Peyer's patch (tissue), 4 donors: ENCODE measurements at regions not wholly inside any gene's neighbourhood (a gene's known extent, or its start where the extent isn't known, plus 50 kb on each side); places are given as distances from the start of the nearest gene placed in this dataset.

ENCODE experiments used
- DNase-seq, 3 donors: peaks; one replicate each; pipeline ENCODE4 v3.0.0-alpha.2; 2017 to 2019
- H3K27ac ChIP-seq, 4 donors: fragments of 200-600 bp; sonication (generic); one replicate each; pipeline ENCODE4 v1.5.1; 2016 to 2019
- H3K27me3 ChIP-seq, 2 donors: fragments of 200-600 bp; sonication (generic); one replicate each; pipeline ENCODE4 v1.5.1; 2019
- H3K36me3 ChIP-seq, 3 donors: fragments of 200-600 bp; sonication (generic); one replicate each; pipeline ENCODE4 v1.5.1; 2016 to 2019
- H3K4me1 ChIP-seq, 4 donors: fragments of 200-600 bp; sonication (generic); one replicate each; pipeline ENCODE4 v1.5.1; 2016 to 2019
- H3K4me3 ChIP-seq, 4 donors: fragments of 200-600 bp; sonication (generic); 1 replicate in 3 of 4; 2 replicates in 1 of 4; pipeline ENCODE4 v1.5.1; 2016 to 2019; ENCODE audit warnings: mild to moderate bottlenecking in 1 of 4
- H3K9me3 ChIP-seq, 4 donors: fragments of 200-600 bp; sonication (generic); one replicate each; pipeline ENCODE4 v1.5.1; 2016 to 2019; ENCODE audit warnings: mild to moderate bottlenecking in 1 of 4
- POLR2A ChIP-seq, 2 donors: fragments of 450-650 bp; IDR thresholded peaks; one replicate each; pipeline ENCODE4 v1.5.1; 2017; ENCODE audit warnings: antibody characterized with exemption in 2 of 2, mild to moderate bottlenecking in 2 of 2, moderate library complexity in 2 of 2
- TF ChIP-seq, protein P1 (sequence below), 6 experiments: fragments of 450-650 bp in 4 of 6; fragments of 200-600 bp in 2 of 6; sonication (generic) in 1 of 6; IDR thresholded peaks; one replicate each; pipeline ENCODE4 v1.5.1; 2017 to 2019; ENCODE audit warnings: antibody characterized with exemption in 6 of 6, mild to moderate bottlenecking in 3 of 6, moderate library complexity in 1 of 6

- H3K9me3 ChIP-seq: no peaks in the 10 kb centered on the region
- no peak for TF ChIP-seq POLR2A (IDR thresholded peaks at IDR 0.05)
- TF ChIP-seq, protein P1, sequence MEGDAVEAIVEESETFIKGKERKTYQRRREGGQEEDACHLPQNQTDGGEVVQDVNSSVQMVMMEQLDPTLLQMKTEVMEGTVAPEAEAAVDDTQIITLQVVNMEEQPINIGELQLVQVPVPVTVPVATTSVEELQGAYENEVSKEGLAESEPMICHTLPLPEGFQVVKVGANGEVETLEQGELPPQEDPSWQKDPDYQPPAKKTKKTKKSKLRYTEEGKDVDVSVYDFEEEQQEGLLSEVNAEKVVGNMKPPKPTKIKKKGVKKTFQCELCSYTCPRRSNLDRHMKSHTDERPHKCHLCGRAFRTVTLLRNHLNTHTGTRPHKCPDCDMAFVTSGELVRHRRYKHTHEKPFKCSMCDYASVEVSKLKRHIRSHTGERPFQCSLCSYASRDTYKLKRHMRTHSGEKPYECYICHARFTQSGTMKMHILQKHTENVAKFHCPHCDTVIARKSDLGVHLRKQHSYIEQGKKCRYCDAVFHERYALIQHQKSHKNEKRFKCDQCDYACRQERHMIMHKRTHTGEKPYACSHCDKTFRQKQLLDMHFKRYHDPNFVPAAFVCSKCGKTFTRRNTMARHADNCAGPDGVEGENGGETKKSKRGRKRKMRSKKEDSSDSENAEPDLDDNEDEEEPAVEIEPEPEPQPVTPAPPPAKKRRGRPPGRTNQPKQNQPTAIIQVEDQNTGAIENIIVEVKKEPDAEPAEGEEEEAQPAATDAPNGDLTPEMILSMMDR (IDR thresholded peaks at IDR 0.05): no peak
- H3K4me1 ChIP-seq: no peaks in the 10 kb centered on the region
- no peak overlapping the region for H3K27ac ChIP-seq
- H3K36me3 ChIP-seq: no peaks in the 10 kb centered on the region
- no peaks in the 10 kb centered on the region for H3K27me3 ChIP-seq
- no peak overlapping the region for H3K4me3 ChIP-seq
- no peak for DNase-seq
These were observed 380.6 kb upstream of the IGFBP3 start for GRCh38 chr7:46301677-46302076.

DNA sequence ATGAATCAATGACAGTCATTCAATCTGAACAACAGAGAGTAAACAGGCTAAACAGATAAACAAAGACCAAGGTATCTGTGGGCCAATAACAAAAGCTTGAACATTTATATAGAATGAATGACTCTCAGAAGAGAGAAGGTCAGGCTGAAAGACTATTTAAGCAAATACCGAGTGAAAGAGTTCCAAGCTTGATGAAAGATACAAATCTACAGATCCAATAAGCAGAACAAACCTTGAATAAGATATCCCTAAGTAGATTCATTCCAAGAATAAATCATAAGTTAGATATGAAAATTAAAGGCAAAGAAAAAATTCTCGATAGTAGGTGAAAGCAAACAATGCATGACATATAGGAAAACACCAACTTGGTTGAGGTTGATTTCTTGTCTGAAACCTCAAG lies 376.4 kb upstream of the IGFBP3 start:
- TF ChIP-seq, protein P1 (IDR thresholded peaks at IDR 0.05): no peak
- no peak for TF ChIP-seq POLR2A (IDR thresholded peaks at IDR 0.05)
- Histone ChIP-seq H3K27me3 (no peaks in the 10 kb centered on the region), H3K9me3 (no peaks in the 10 kb centered on the region), H3K4me1 (no peaks in the 10 kb centered on the region), H3K27ac (no peak overlapping the region), H3K36me3 (no peaks in the 10 kb centered on the region), H3K4me3 (no peak overlapping the region)
- no peak for DNase-seq

- no peak for TF ChIP-seq POLR2A (IDR thresholded peaks at IDR 0.05)
- TF ChIP-seq, protein P1 (IDR thresholded peaks at IDR 0.05): no peak
- no peak for DNase-seq
These were observed 375.5 kb upstream of the IGFBP3 start for GRCh38 chr7:46296526-46296925.

DNA sequence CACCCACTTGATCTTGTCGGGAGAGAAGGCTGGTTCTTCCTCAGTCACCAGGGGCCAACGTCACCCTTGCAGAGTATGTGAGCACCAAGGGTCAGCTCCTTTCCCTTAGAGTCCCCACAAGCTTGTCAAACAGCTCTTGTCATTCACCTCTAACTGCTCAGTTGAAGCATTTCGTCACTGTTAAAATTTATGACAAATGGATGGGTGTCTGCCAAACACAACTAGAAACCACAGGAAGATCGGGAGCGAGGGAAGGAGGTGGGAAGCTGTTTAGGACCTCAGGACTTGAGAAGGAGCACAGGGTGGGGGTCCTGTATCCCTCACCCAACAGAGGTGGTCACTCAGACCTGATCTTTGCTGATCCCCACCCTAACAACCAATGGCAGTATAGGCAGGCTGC lies 373.3 kb upstream of the IGFBP3 start:
- TF ChIP-seq, protein P1 (IDR thresholded peaks at IDR 0.05): no peak
- TF ChIP-seq POLR2A (IDR thresholded peaks at IDR 0.05): no peak
- Histone ChIP-seq H3K27ac (no peak overlapping the region), H3K27me3 (no peaks in the 10 kb centered on the region), H3K9me3 (no peaks in the 10 kb centered on the region), H3K4me1 (no peaks in the 10 kb centered on the region), H3K36me3 (no peaks in the 10 kb centered on the region), H3K4me3 (no peak overlapping the region)
- no peak for DNase-seq

More at GRCh38 chr7:46296526-46296925, 375.5 kb upstream of the IGFBP3 start:
- no peaks in the 10 kb centered on the region for H3K4me1 ChIP-seq
- no peak overlapping the region for H3K27ac ChIP-seq
- H3K4me3 ChIP-seq: no peak overlapping the region
- no peaks in the 10 kb centered on the region for H3K27me3 ChIP-seq
- H3K9me3 ChIP-seq: no peaks in the 10 kb centered on the region
- no peaks in the 10 kb centered on the region for H3K36me3 ChIP-seq

- Histone ChIP-seq H3K36me3 (no peaks in the 10 kb centered on the region), H3K9me3 (no peaks in the 10 kb centered on the region), H3K27me3 (no peaks in the 10 kb centered on the region), H3K4me1 (no peaks in the 10 kb centered on the region), H3K27ac (no peak overlapping the region), H3K4me3 (no peak overlapping the region)
- TF ChIP-seq, protein P1 (IDR thresholded peaks at IDR 0.05): no peak
- TF ChIP-seq POLR2A (IDR thresholded peaks at IDR 0.05): no peak
- DNase-seq: no peak
These were observed 371.7 kb upstream of the IGFBP3 start for GRCh38 chr7:46292741-46293140.

- Histone ChIP-seq H3K4me1 (no peaks in the 10 kb centered on the region), H3K27ac (no peak overlapping the region), H3K9me3 (no peaks in the 10 kb centered on the region), H3K27me3 (no peaks in the 10 kb centered on the region), H3K4me3 (no peak overlapping the region), H3K36me3 (no peaks in the 10 kb centered on the region)
- DNase-seq: no peak
- TF ChIP-seq, protein P1 (IDR thresholded peaks at IDR 0.05): no peak
- TF ChIP-seq POLR2A (IDR thresholded peaks at IDR 0.05): no peak
These were observed 370.6 kb upstream of the IGFBP3 start for GRCh38 chr7:46291601-46292150.
